ENCODE measurements at regions not wholly inside any gene's neighbourhood (a gene's known extent, or its start where the extent isn't known, plus 50 kb on each side); places are given as distances from the start of the nearest gene placed in this dataset.
"Not testable (repeated sequence)": the region's sequence is repeated elsewhere in the genome, so short reads cannot be mapped to it uniquely, and the experiment has no call there.

GRCh38 chr11:98732947-98733346 is 287.8 kb upstream of the CNTN5 start:
- TF ChIP-seq POLR2A (IDR thresholded peaks at IDR 0.05; ENCODE audit: extremely low read depth, insufficient read length) = no peak
- TF ChIP-seq, protein P1, sequence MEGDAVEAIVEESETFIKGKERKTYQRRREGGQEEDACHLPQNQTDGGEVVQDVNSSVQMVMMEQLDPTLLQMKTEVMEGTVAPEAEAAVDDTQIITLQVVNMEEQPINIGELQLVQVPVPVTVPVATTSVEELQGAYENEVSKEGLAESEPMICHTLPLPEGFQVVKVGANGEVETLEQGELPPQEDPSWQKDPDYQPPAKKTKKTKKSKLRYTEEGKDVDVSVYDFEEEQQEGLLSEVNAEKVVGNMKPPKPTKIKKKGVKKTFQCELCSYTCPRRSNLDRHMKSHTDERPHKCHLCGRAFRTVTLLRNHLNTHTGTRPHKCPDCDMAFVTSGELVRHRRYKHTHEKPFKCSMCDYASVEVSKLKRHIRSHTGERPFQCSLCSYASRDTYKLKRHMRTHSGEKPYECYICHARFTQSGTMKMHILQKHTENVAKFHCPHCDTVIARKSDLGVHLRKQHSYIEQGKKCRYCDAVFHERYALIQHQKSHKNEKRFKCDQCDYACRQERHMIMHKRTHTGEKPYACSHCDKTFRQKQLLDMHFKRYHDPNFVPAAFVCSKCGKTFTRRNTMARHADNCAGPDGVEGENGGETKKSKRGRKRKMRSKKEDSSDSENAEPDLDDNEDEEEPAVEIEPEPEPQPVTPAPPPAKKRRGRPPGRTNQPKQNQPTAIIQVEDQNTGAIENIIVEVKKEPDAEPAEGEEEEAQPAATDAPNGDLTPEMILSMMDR (IDR thresholded peaks at IDR 0.05; ENCODE audit: low read depth, low read length) = no peak
- no peak for TF ChIP-seq MAX (IDR thresholded peaks at IDR 0.05; ENCODE audit: low read depth, low read length)
- no peak for TF ChIP-seq MYC (IDR thresholded peaks at IDR 0.05; ENCODE audit: low read depth, low read length)
- H3K4me3 ChIP-seq (ENCODE audit: low read depth, low read length) = no peak overlapping the region
- DNase-seq (ENCODE audit: low read depth) = no peak

GRCh38 chr11:98733378-98733777 is 287.4 kb upstream of the CNTN5 start:
- not testable (repeated sequence) for H3K4me3 ChIP-seq (ENCODE audit: low read depth, low read length); DNase-seq (ENCODE audit: low read depth)

GRCh38 chr11:98734686-98735085 is 286.1 kb upstream of the CNTN5 start:
- DNase-seq (ENCODE audit: low read depth) = no peak
- H3K4me3 ChIP-seq (ENCODE audit: low read depth, low read length) = no peak overlapping the region
- TF ChIP-seq, protein P1 (IDR thresholded peaks at IDR 0.05; ENCODE audit: low read depth, low read length) = no peak
- TF ChIP-seq MAX (IDR thresholded peaks at IDR 0.05; ENCODE audit: low read depth, low read length) = no peak
- no peak for TF ChIP-seq POLR2A (IDR thresholded peaks at IDR 0.05; ENCODE audit: extremely low read depth, insufficient read length)
- TF ChIP-seq MYC (IDR thresholded peaks at IDR 0.05; ENCODE audit: low read depth, low read length) = no peak

- DNase-seq (ENCODE audit: low read depth) = no peak
- TF ChIP-seq, protein P1 (IDR thresholded peaks at IDR 0.05; ENCODE audit: low read depth, low read length) = no peak
- TF ChIP-seq MYC (IDR thresholded peaks at IDR 0.05; ENCODE audit: low read depth, low read length) (no peak), POLR2A (IDR thresholded peaks at IDR 0.05; ENCODE audit: extremely low read depth, insufficient read length) (no peak), MAX (IDR thresholded peaks at IDR 0.05; ENCODE audit: low read depth, low read length) (no peak)
- H3K4me3 ChIP-seq (ENCODE audit: low read depth, low read length) = no peak overlapping the region
Observed at GRCh38 chr11:98736833-98737232, 283.9 kb upstream of the CNTN5 start.

DNA sequence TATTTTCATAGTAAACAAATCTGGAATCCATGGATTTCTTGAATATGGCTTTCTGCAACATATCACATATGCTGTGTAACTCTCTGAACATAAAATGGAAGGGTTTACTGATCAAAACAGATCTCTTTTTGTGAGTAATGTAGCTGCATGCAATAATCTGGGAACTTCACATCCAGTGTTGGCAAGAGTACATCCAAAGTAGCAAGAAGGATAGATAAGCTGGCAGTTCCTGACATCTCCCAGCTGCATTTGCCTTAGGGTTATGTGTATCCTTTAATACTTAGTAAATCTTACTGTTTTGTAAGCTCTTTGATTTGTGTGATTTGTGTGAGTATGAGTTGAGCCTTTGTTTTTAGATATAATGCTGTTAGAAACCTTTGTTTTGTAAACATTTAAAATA is 280.4 kb upstream of the CNTN5 start:
- TF ChIP-seq MAX (IDR thresholded peaks at IDR 0.05; ENCODE audit: low read depth, low read length) = no peak
- TF ChIP-seq, protein P1 (IDR thresholded peaks at IDR 0.05; ENCODE audit: low read depth, low read length) = no peak
- no peak for DNase-seq (ENCODE audit: low read depth)
- no peak overlapping the region for H3K4me3 ChIP-seq (ENCODE audit: low read depth, low read length)

- not testable (repeated sequence) for DNase-seq (ENCODE audit: low read depth); H3K4me3 ChIP-seq (ENCODE audit: low read depth, low read length)
Observed at GRCh38 chr11:98763446-98763845, 257.3 kb upstream of the CNTN5 start.

DNA sequence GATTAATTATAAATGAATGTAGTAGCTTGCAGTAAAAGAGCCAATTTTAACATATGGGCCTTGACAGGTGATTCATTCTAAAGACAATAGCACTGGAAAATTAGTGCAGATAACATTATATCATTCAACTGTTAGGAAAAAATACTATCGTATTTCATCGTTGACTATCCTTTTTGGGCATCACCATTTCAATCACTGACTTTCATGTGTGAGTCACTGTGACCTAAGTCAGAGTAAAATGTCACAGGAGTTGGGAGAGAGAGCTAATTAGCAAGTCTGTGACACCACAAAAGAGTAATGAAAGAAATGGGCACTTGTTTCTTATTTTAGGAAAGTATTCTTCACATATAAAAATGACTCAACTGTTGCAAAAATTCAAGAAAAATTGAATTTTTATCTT is 253.8 kb upstream of the CNTN5 start:
- DNase-seq (ENCODE audit: low read depth) = no peak
- TF ChIP-seq MAX (IDR thresholded peaks at IDR 0.05; ENCODE audit: low read depth, low read length) (no peak), MYC (IDR thresholded peaks at IDR 0.05; ENCODE audit: low read depth, low read length) (no peak), POLR2A (IDR thresholded peaks at IDR 0.05; ENCODE audit: extremely low read depth, insufficient read length) (no peak)
- TF ChIP-seq, protein P1 (IDR thresholded peaks at IDR 0.05; ENCODE audit: low read depth, low read length) = no peak
- no peak overlapping the region for H3K4me3 ChIP-seq (ENCODE audit: low read depth, low read length)

- not testable (repeated sequence) for H3K4me3 ChIP-seq (ENCODE audit: low read depth, low read length); DNase-seq (ENCODE audit: low read depth)
Observed at GRCh38 chr11:98770046-98770445, 250.7 kb upstream of the CNTN5 start.

Data from NB4 (cell line).